GM10847 (cell line): ENCODE measurements at regions not wholly inside any gene's neighbourhood (a gene's known extent, or its start where the extent isn't known, plus 50 kb on each side); places are given as distances from the start of the nearest gene placed in this dataset.

ENCODE experiments used
- POLR2A ChIP-seq: IDR thresholded peaks from 2 replicates; pipeline ENCODE4 v1.6.1; 2011; ENCODE audit not compliant: insufficient read length; ENCODE audit errors: extremely low read depth

- TF ChIP-seq POLR2A = no peak
These were observed 441.0 kb upstream of the MARCKS start for GRCh38 chr6:113416170-113416569.

- no peak for TF ChIP-seq POLR2A
These were observed 436.9 kb upstream of the MARCKS start for GRCh38 chr6:113420290-113420689.

- no peak for TF ChIP-seq POLR2A
These were observed 435.1 kb upstream of the MARCKS start for GRCh38 chr6:113421997-113422396.

GRCh38 chr6:113423956-113424355, 433.2 kb upstream of the MARCKS start:
- TF ChIP-seq POLR2A = no peak

- no peak for TF ChIP-seq POLR2A
These were observed 431.0 kb upstream of the MARCKS start for GRCh38 chr6:113425977-113426660.

- no peak for TF ChIP-seq POLR2A
These were observed 429.5 kb upstream of the MARCKS start for GRCh38 chr6:113427617-113428016.

- no peak for TF ChIP-seq POLR2A
These were observed 428.4 kb upstream of the MARCKS start for GRCh38 chr6:113428702-113429101.

- no peak for TF ChIP-seq POLR2A
These were observed 424.4 kb upstream of the MARCKS start for GRCh38 chr6:113432521-113433334.

GRCh38 chr6:113433335-113433991, 423.7 kb upstream of the MARCKS start:
- TF ChIP-seq POLR2A = no peak

GRCh38 chr6:113434641-113435040, 422.5 kb upstream of the MARCKS start:
- TF ChIP-seq POLR2A = no peak

GRCh38 chr6:113437566-113437965, 419.6 kb upstream of the MARCKS start:
- no peak for TF ChIP-seq POLR2A

GRCh38 chr6:113439866-113440265, 417.3 kb upstream of the MARCKS start:
- TF ChIP-seq POLR2A = no peak

- TF ChIP-seq POLR2A = no peak
These were observed 415.1 kb upstream of the MARCKS start for GRCh38 chr6:113442040-113442439.

GRCh38 chr6:113445201-113445600, 411.9 kb upstream of the MARCKS start:
- TF ChIP-seq POLR2A = no peak

- TF ChIP-seq POLR2A = no peak
These were observed 409.9 kb upstream of the MARCKS start for GRCh38 chr6:113447088-113447831.
